ENCODE measurements at regions not wholly inside any gene's neighbourhood (a gene's known extent, or its start where the extent isn't known, plus 50 kb on each side); places are given as distances from the start of the nearest gene placed in this dataset.

- DNase-seq (ENCODE audit: low read depth in 3 of 3): no peak
Observed at GRCh38 chr4:123807866-123808265, 411.3 kb downstream of the SPRY1 start.

GRCh38 chr4:123809864-123810263 is 413.3 kb downstream of the SPRY1 start:
- no peak for DNase-seq (ENCODE audit: low read depth in 3 of 3)

DNA sequence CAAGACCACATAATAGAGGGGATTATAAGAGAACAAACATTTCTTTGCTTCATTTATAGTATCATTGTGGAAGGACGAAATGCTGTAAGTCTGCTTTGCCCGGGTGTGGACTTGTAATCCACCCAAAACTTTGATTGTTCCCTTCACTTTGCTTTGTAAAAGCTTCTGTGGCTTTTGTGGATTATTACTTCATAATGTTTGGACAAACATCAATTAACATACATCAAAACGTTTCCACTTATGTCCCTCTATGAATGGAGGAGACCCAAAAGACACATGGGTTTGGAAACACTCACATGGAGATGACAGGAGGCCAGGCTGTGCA is 415.4 kb downstream of the SPRY1 start:
- no peak for DNase-seq (ENCODE audit: low read depth in 3 of 3)

GRCh38 chr4:123813901-123814300 is 417.3 kb downstream of the SPRY1 start:
- DNase-seq (ENCODE audit: low read depth in 3 of 3): no peak

DNA sequence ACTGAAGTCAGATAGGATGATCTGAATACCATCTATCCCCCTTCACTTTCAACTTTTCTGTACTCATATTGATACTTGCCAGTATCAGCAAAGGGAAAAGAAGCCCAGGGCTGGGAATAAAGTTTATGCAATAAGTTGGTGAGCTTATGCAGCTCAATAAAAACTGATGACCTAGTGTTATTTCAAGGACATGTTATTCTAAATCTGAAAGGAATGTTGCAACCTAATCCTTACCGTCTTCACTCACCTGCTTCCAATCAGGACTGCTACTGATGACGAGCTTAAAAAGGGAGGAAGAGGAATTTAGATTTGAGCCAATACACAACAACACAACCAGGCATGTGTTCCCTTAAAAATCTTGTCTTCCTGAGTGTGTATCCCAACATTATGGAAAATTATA is 419.9 kb downstream of the SPRY1 start:
- DNase-seq (ENCODE audit: low read depth in 3 of 3): no peak

- no peak for DNase-seq (ENCODE audit: low read depth in 3 of 3)
Observed at GRCh38 chr4:123817025-123817688, 420.6 kb downstream of the SPRY1 start.

DNA sequence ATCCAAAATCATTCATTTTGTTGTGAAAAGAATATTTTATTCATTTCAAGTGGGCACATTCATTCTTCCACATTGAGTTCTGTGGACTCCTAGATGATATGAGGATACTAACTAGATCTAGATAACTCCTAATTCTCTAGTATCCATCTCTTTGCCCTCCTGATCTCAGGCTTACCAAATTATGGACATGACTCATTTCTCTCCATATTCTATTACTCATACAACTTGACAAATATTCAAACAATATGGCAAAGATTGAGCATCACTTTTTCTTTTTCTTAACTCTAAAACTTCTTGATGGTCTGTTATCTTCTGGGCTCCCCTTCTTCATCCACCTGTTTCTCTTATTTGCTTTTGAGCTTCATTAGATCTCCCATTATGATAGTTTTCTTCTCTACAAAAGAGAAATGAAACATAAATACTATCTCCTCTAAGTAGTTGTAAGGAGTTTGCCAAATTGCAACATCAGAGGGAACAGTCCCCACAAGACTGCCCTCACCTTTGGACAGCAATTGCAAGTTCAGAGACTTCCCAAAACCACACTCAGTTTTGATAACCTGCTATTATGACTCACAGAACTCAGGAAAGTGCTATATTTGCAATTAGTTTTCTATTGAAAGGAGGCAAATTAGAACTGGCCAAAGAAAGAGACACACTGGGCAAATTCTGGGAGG is 422.9 kb downstream of the SPRY1 start:
- no peak for DNase-seq (ENCODE audit: low read depth in 3 of 3)

DNA sequence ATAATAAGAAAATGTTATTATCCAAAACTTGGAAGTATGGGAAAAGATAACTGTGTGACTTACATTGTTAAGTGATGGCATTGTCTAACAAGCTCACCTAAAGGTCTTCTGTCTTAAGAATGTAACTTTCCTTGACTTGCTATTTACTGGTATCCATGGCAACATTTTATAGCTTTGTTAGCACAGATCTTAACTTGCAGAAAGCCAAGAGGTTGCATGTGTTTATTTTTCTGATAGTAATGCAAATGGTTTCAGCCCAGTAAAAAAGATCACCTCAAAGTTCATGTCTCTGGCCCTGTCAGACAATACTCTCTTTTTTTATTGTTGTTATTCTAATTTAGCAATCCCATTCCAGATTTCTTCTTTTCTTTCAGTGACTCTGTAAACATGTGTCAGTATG is 425.3 kb downstream of the SPRY1 start:
- no peak for DNase-seq (ENCODE audit: low read depth in 3 of 3)

DNA sequence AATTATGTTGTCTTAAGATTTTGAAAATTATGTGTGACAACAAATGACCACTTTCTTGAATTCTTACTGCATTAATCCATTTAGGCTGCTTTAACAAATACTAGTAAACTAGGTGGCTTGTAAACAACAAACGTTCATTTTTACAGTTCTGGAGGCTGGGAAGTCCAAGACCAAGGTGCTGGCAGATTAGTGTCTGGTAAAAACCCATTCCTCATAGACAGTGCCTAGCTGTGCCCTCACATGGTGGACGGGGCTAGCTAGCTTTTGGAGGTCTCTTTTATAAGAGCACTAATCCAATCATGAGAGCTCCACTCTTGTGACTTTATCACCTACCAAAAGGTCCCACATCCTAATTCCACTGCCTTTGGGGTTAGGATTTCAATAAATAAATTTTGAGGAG is 425.8 kb downstream of the SPRY1 start:
- no peak for DNase-seq (ENCODE audit: low read depth in 3 of 3)

- no peak for DNase-seq (ENCODE audit: low read depth in 3 of 3)
Observed at GRCh38 chr4:123823244-123823643, 426.6 kb downstream of the SPRY1 start.

DNA sequence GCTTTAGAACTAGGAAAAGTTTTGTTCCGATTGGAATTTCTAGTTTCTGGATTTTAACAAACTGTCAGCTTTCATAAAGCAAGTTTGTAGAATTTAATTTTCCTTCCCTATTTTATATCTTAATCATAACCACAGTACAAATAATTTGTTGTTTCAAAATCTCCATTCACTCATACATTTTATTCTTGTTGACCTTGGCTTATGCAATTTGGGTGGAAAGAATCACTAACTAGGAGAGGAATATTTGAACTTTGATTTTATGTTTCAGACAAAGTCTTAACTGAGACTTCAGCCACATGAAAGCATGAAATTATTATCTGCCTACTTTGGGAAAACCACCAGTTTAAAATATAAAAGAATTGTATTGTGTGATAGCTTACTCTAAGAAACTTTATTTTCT is 427.9 kb downstream of the SPRY1 start:
- DNase-seq (ENCODE audit: low read depth in 3 of 3): no peak

DNA sequence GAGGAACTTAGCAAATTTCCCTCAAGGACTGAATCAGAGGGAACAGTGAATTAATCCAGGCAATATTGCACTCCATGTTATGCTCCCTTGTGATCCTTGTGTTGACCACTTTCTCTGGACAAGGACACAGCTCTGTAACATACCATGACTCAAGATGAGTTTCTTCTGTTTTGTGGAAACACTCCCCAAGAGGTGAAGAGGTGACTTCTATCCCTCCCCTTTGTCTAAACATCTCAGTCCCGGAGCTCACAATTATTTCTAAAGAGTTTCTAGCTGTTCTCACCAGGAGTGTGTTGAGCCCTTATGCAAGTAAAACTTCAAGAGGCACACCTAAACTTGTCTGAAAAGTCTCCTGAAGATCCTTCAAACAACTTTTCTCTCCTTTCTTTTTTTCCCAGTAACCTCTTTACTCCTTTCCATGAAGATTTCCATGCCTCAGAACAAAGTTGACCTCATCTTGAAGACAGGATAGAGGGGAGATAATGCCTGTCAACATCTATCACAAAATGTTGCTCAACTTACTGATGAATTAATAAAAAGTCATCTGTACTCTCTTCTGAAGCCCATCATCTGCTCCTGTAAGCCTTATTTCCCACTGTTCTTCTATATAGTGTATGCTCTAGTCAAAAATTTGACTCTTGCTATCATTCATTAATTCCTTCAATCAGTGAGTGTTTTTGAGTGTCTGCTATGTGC is 429.1 kb downstream of the SPRY1 start:
- DNase-seq (ENCODE audit: low read depth in 3 of 3): no peak

DNA sequence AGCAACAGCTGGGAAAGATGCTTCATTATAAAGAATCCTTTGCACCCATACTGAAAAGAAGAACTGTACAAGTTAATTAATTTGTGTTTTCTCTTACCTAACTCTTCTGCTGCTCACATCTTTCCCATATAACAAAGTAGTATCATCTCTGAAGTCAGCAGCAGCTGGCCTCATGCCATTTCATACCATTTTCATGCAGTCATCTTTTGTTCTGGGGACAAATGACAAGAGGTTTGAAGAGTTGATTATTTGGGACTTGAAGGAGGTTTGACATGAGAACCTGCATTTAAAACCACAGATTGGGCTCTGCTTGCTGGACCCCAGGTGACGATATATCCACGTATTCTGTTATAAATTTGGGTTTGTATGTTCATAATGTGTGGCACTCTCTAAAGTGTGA is 430.3 kb downstream of the SPRY1 start:
- DNase-seq (ENCODE audit: low read depth in 3 of 3): no peak

DNA sequence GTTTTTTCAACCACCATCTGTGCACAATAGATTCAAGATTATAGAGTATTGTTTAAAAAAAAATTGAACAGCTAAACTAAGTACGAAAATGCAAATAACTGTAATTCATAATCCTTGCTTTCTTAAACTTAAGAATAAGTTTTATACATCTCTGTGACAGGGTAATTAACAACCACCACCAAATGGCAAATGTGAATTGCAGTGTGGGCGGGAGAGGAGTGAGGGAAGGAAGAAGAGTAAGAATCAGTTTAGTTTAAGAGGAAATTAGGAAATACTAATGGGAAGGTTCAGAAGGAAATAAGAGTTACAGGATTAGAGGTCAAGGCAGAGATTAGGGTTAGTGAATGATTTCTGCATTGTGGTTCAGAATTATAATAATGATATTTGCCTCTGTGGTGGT is 430.9 kb downstream of the SPRY1 start:
- no peak for DNase-seq (ENCODE audit: low read depth in 3 of 3)

GRCh38 chr4:123830930-123831329 is 434.3 kb downstream of the SPRY1 start:
- no peak for DNase-seq (ENCODE audit: low read depth in 3 of 3)

DNA sequence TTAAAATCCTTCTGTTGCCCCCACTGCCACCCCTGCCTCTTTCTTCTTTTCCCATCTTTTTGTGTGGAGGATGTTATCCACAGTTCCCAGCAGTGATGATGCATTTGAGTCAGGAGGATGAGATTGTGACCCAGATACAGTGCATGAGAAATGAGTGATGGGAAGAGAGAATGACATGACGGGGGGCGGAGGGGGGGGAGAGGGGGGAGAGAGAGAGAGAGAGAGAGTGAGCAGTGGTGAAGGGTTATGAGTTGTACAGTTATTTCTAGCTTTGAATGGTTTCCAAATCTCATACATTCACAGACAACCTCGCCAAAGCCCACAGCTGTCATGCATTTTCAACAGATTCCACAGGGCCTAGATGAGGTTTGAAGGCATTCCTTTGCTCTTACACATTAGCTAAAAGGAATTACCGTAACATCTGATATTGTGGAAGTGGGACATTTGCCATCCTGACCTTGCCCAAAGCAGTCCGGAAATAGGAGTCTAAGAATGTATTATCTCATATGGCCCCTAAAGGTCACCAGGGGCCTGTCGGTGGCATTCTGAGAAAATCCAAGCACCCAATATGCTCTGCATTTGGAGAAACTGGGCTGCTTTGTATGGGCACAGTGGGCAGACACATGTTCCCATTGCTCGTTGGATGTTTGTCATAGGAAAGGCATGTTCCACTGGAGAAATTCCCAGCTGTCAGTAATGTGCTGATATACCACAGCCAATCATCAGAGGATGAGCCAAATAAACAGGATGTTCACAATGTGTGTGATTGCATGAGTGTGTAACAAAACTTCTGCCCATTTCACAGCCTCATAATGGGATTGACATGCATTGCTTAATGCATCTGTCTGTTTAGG is 435.8 kb downstream of the SPRY1 start:
- DNase-seq (ENCODE audit: low read depth in 3 of 3): no peak

- no peak for DNase-seq (ENCODE audit: low read depth in 3 of 3)
Observed at GRCh38 chr4:123833171-123833643, 436.6 kb downstream of the SPRY1 start.

GRCh38 chr4:123835831-123836590 is 439.4 kb downstream of the SPRY1 start:
- no peak for DNase-seq (ENCODE audit: low read depth in 3 of 3)

GRCh38 chr4:123836851-123837595 is 440.4 kb downstream of the SPRY1 start:
- no peak for DNase-seq (ENCODE audit: low read depth in 3 of 3)

GRCh38 chr4:123838474-123838873 is 441.9 kb downstream of the SPRY1 start:
- DNase-seq (ENCODE audit: low read depth in 3 of 3): no peak

- no peak for DNase-seq (ENCODE audit: low read depth in 3 of 3)
Observed at GRCh38 chr4:123840197-123840596, 443.6 kb downstream of the SPRY1 start.

Data from stimulated activated CD4-positive, alpha-beta T cell treated with anti-CD3 and anti-CD28 coated beads, TNF-alpha, amount 100 ng/mL, for 48 hours (primary cell).